Stimulated activated CD8-positive, alpha-beta memory T cell treated with anti-CD3 and anti-CD28 coated beads, Interleukin-12 subunit alpha, Interleukin-12 subunit beta, amount 100 ng/mL, for 1 hour (primary cell): ENCODE measurements at regions not wholly inside any gene's neighbourhood (a gene's known extent, or its start where the extent isn't known, plus 50 kb on each side); places are given as distances from the start of the nearest gene placed in this dataset.

ENCODE experiments used
- DNase-seq: peaks from one replicate; pipeline ENCODE4 v3.0.0-alpha.2; 2020; ENCODE audit warnings: low read depth

GRCh38 chr2:126827371-126827770 is 71.3 kb upstream of the TEX51 start:
- no peak for DNase-seq

GRCh38 chr2:126828051-126828450 is 70.6 kb upstream of the TEX51 start:
- DNase-seq: no peak

- DNase-seq: no peak
These were observed 70.2 kb upstream of the TEX51 start for GRCh38 chr2:126828491-126828890.

GRCh38 chr2:126831234-126832005 is 67.3 kb upstream of the TEX51 start:
- no peak for DNase-seq

- no peak for DNase-seq
These were observed 66.7 kb upstream of the TEX51 start for GRCh38 chr2:126832014-126832413.

GRCh38 chr2:126832757-126833156 is 65.9 kb upstream of the TEX51 start:
- no peak for DNase-seq

- DNase-seq: no peak
These were observed 64.6 kb upstream of the TEX51 start for GRCh38 chr2:126834006-126834659.

- no peak for DNase-seq
These were observed 63.4 kb upstream of the TEX51 start for GRCh38 chr2:126835261-126835660.

- DNase-seq: no peak
These were observed 62.9 kb upstream of the TEX51 start for GRCh38 chr2:126835831-126836230.

GRCh38 chr2:126836761-126837679 is 61.7 kb upstream of the TEX51 start:
- DNase-seq: no peak

- no peak for DNase-seq
These were observed 60.5 kb upstream of the TEX51 start for GRCh38 chr2:126837966-126838715.

GRCh38 chr2:126838716-126838985 is 60.0 kb upstream of the TEX51 start:
- no peak for DNase-seq

GRCh38 chr2:126839796-126840195 is 58.9 kb upstream of the TEX51 start:
- DNase-seq: no peak

- no peak for DNase-seq
These were observed 55.6 kb upstream of the TEX51 start for GRCh38 chr2:126843081-126843480.

- DNase-seq: no peak
These were observed 52.4 kb upstream of the TEX51 start for GRCh38 chr2:126846241-126846640.
